NB4 (cell line): ENCODE measurements at regions not wholly inside any gene's neighbourhood (a gene's known extent, or its start where the extent isn't known, plus 50 kb on each side); places are given as distances from the start of the nearest gene placed in this dataset.

Source experiments
- CTCF ChIP-seq: IDR thresholded peaks from one replicate; pipeline ENCODE4 v1.5.1; 2012; ENCODE audit warnings: low read depth, low read length
- MYC ChIP-seq: IDR thresholded peaks from 2 replicates; pipeline ENCODE4 v1.6.1; 2011; ENCODE audit warnings: low read depth, low read length

GRCh38 chr3:139198929-139199328 is 144.9 kb upstream of the MRPS22 start:
- TF ChIP-seq MYC (no peak), CTCF (no peak)
